ENCODE measurements at regions not wholly inside any gene's neighbourhood (a gene's known extent, or its start where the extent isn't known, plus 50 kb on each side); places are given as distances from the start of the nearest gene placed in this dataset.

GRCh38 chr7:81583882-81584533 is 185.8 kb downstream of the HGF start:
- H3K4me3 ChIP-seq (ENCODE audit: low read length, poor library complexity, severe bottlenecking): no peak overlapping the region
- no peaks in the 10 kb centered on the region for H3K4me1 ChIP-seq (ENCODE audit: insufficient read depth, low read length, poor library complexity, severe bottlenecking)
- H3F3A ChIP-seq (ENCODE audit: low read depth): no peaks in the 10 kb centered on the region
- TF ChIP-seq EZH2phosphoT487 (IDR thresholded peaks at IDR 0.05; ENCODE audit: borderline replicate concordance) (no peak), CTCF (conservative IDR thresholded peaks at IDR 0.05; ENCODE audit: low read length) (no peak)
- H3K79me2 ChIP-seq (ENCODE audit: insufficient read depth, low read length): no peaks in the 10 kb centered on the region
- no peak overlapping the region for H3K4me2 ChIP-seq (ENCODE audit: low read depth, low read length, poor library complexity, severe bottlenecking)
- H3K9me3 ChIP-seq (ENCODE audit: insufficient read depth, low read depth, low read length): no peaks in the 10 kb centered on the region
- no peaks in the 10 kb centered on the region for H3K36me3 ChIP-seq (ENCODE audit: insufficient read depth, low read length)
- H4K20me1 ChIP-seq (ENCODE audit: insufficient read depth, low read length, poor library complexity, severe bottlenecking): no peaks in the 10 kb centered on the region
- no peak overlapping the region for H3K9ac ChIP-seq (ENCODE audit: low read depth, low read length, poor library complexity, severe bottlenecking)
- H3K9me2 ChIP-seq (replicated peaks; ENCODE audit: low read depth, low read length): no peaks in the 10 kb centered on the region
- no peaks in the 10 kb centered on the region for H3K27me3 ChIP-seq (ENCODE audit: insufficient read depth, low read length, poor library complexity, severe bottlenecking)
- H2AFZ ChIP-seq (ENCODE audit: low read length): no peak overlapping the region

- no peaks in the 10 kb centered on the region for H3K79me2 ChIP-seq (ENCODE audit: insufficient read depth, low read length)
- no peaks in the 10 kb centered on the region for H3K9me2 ChIP-seq (replicated peaks; ENCODE audit: low read depth, low read length)
- no peak overlapping the region for H3K4me2 ChIP-seq (ENCODE audit: low read depth, low read length, poor library complexity, severe bottlenecking)
- H3K4me3 ChIP-seq (ENCODE audit: low read length, poor library complexity, severe bottlenecking): no peak overlapping the region
- no peak for TF ChIP-seq EZH2phosphoT487 (IDR thresholded peaks at IDR 0.05; ENCODE audit: borderline replicate concordance)
- no peak for TF ChIP-seq CTCF (conservative IDR thresholded peaks at IDR 0.05; ENCODE audit: low read length)
- no peaks in the 10 kb centered on the region for H3K4me1 ChIP-seq (ENCODE audit: insufficient read depth, low read length, poor library complexity, severe bottlenecking)
- no peaks in the 10 kb centered on the region for H3K36me3 ChIP-seq (ENCODE audit: insufficient read depth, low read length)
- H3K27me3 ChIP-seq (ENCODE audit: insufficient read depth, low read length, poor library complexity, severe bottlenecking): no peaks in the 10 kb centered on the region
- no peaks in the 10 kb centered on the region for H4K20me1 ChIP-seq (ENCODE audit: insufficient read depth, low read length, poor library complexity, severe bottlenecking)
- no peak overlapping the region for H3K9ac ChIP-seq (ENCODE audit: low read depth, low read length, poor library complexity, severe bottlenecking)
- no peaks in the 10 kb centered on the region for H3K9me3 ChIP-seq (ENCODE audit: insufficient read depth, low read depth, low read length)
- H3F3A ChIP-seq (ENCODE audit: low read depth): no peaks in the 10 kb centered on the region
- H2AFZ ChIP-seq (ENCODE audit: low read length): no peak overlapping the region
Observed at GRCh38 chr7:81583090-81583489, 186.8 kb downstream of the HGF start.

GRCh38 chr7:81577642-81578340 is 192.1 kb downstream of the HGF start:
- TF ChIP-seq CTCF (conservative IDR thresholded peaks at IDR 0.05; ENCODE audit: low read length) (no peak), EZH2phosphoT487 (IDR thresholded peaks at IDR 0.05; ENCODE audit: borderline replicate concordance) (no peak)
- Histone ChIP-seq H3K27me3 (ENCODE audit: insufficient read depth, low read length, poor library complexity, severe bottlenecking) (no peaks in the 10 kb centered on the region), H3K4me2 (ENCODE audit: low read depth, low read length, poor library complexity, severe bottlenecking) (no peak overlapping the region), H3K36me3 (ENCODE audit: insufficient read depth, low read length) (no peaks in the 10 kb centered on the region), H3K4me3 (ENCODE audit: low read length, poor library complexity, severe bottlenecking) (no peak overlapping the region), H2AFZ (ENCODE audit: low read length) (no peak overlapping the region), H3K4me1 (ENCODE audit: insufficient read depth, low read length, poor library complexity, severe bottlenecking) (no peaks in the 10 kb centered on the region), H3K9ac (ENCODE audit: low read depth, low read length, poor library complexity, severe bottlenecking) (no peak overlapping the region), H3K9me2 (replicated peaks; ENCODE audit: low read depth, low read length) (no peaks in the 10 kb centered on the region), H3K79me2 (ENCODE audit: insufficient read depth, low read length) (no peaks in the 10 kb centered on the region), H3K9me3 (ENCODE audit: insufficient read depth, low read depth, low read length) (no peaks in the 10 kb centered on the region), H4K20me1 (ENCODE audit: insufficient read depth, low read length, poor library complexity, severe bottlenecking) (no peaks in the 10 kb centered on the region), H3F3A (ENCODE audit: low read depth) (no peaks in the 10 kb centered on the region)
